OCI-LY1 (cell line): ENCODE measurements at regions not wholly inside any gene's neighbourhood (a gene's known extent, or its start where the extent isn't known, plus 50 kb on each side); places are given as distances from the start of the nearest gene placed in this dataset.

Experiments
- H2AFZ ChIP-seq: fragments of 200-600 bp; sonication (generic), shearing (Covaris generic); 2 replicates; pipeline ENCODE4 v1.6.0; 2014; ENCODE audit warnings: antibody characterized with exemption, mild to moderate bottlenecking, low read length
- H3F3A ChIP-seq: fragments of 200-600 bp; sonication (generic), shearing (Covaris generic); 2 replicates; pipeline ENCODE4 v1.6.0; 2014; ENCODE audit warnings: mild to moderate bottlenecking, antibody characterized with exemption, low read length, moderate library complexity; ENCODE audit not compliant: insufficient read depth
- H3K27ac ChIP-seq: fragments of 200-600 bp; sonication (generic); 2 replicates; pipeline ENCODE4 v1.5.1; 2014; ENCODE audit warnings: low read length, mixed run types, mild to moderate bottlenecking, low read depth; ENCODE audit not compliant: poor library complexity, severe bottlenecking
- H3K27me3 ChIP-seq: fragments of 200-600 bp; sonication (generic); 2 replicates; pipeline ENCODE4 v1.6.0; 2014; ENCODE audit warnings: antibody characterized with exemption, mild to moderate bottlenecking, low read length, moderate library complexity; ENCODE audit not compliant: insufficient read depth
- H3K36me3 ChIP-seq: fragments of 200-600 bp; sonication (generic); 2 replicates; pipeline ENCODE4 v1.6.1; 2014; ENCODE audit warnings: mild to moderate bottlenecking, antibody characterized with exemption, low read length, moderate library complexity, mixed read lengths; ENCODE audit not compliant: insufficient read depth
- H3K4me1 ChIP-seq: fragments of 200-600 bp; sonication (generic); 2 replicates; pipeline ENCODE4 v1.5.1; 2014; ENCODE audit warnings: mild to moderate bottlenecking, low read length, moderate library complexity; ENCODE audit not compliant: insufficient read depth, severe bottlenecking
- H3K4me2 ChIP-seq: fragments of 200-600 bp; sonication (generic), shearing (Covaris generic); 2 replicates; pipeline ENCODE4 v1.6.1; 2014; ENCODE audit warnings: low read length
- H3K4me3 ChIP-seq: fragments of 200-600 bp; sonication (generic); 2 replicates; pipeline ENCODE4 v1.5.1; 2014; ENCODE audit warnings: low read length, low read depth, mild to moderate bottlenecking, mixed read lengths; ENCODE audit not compliant: poor library complexity, severe bottlenecking
- H3K79me2 ChIP-seq: fragments of 200-600 bp; shearing (Covaris generic); 2 replicates; pipeline ENCODE4 v1.6.1; 2016; ENCODE audit warnings: mixed run types, low read length, mixed read lengths; ENCODE audit not compliant: insufficient read depth
- H3K9ac ChIP-seq: fragments of 200-600 bp; sonication (generic), shearing (Covaris generic); 2 replicates; pipeline ENCODE4 v1.6.1; 2014; ENCODE audit warnings: mild to moderate bottlenecking, low read length, mixed read lengths
- H3K9me2 ChIP-seq: fragments of 200-600 bp; sonication (generic), shearing (Covaris generic); 2 replicates; pipeline ENCODE4 v1.6.1; 2014; ENCODE audit warnings: low read depth, mild to moderate bottlenecking, low read length, mixed read lengths
- H3K9me3 ChIP-seq: fragments of 200-600 bp; shearing (Covaris generic); 2 replicates; pipeline ENCODE4 v1.6.1; 2014; ENCODE audit warnings: low read length, mixed read lengths
- H4K20me1 ChIP-seq: fragments of 200-600 bp; sonication (generic), shearing (Covaris generic); 2 replicates; pipeline ENCODE4 v1.6.0; 2016; ENCODE audit warnings: mild to moderate bottlenecking, low read length; ENCODE audit not compliant: insufficient read depth
- EZH2 ChIP-seq: fragments of 200-600 bp; sonication (generic), shearing (Covaris generic); IDR thresholded peaks from 2 replicates; pipeline ENCODE4 v1.8.0; 2017; ENCODE audit warnings: borderline replicate concordance, mixed run types, mild to moderate bottlenecking, antibody characterized with exemption, low read length, moderate library complexity, mixed read lengths
- TF ChIP-seq, protein P1 (sequence below): fragments of 200-600 bp; sonication (generic), shearing (Covaris generic); IDR thresholded peaks from 2 replicates; pipeline ENCODE4 v1.5.1; 2017; ENCODE audit warnings: mild to moderate bottlenecking, antibody characterized with exemption, low read length, moderate library complexity, mixed read lengths

DNA sequence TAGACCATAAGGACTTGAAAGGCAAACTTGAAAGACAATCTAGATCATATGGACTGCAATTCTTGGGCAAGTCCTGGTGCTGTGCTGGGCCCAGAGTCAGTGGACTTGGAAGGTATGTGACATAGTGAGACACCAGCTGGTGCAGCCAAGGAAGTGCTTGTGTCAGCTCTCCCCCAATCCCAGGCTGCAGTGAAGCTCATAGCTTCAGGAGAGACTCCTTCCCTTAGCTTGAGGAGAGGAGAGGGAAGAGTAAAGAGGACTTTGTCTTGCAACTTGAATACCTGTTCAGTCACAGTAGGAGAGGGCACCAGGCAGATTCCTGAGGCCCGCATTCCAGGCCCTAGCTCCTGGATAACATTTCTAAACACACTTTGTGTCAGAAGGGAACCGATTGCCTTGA is 127.4 kb upstream of the ZPLD1 start:
- Histone ChIP-seq H3F3A (no peaks in the 10 kb centered on the region; the same call in 1 of the 2 replicates), H3K79me2 (no peaks in the 10 kb centered on the region), H3K9ac (no peak overlapping the region), H3K36me3 (no peaks in the 10 kb centered on the region), H3K9me3 (no peaks in the 10 kb centered on the region), H3K9me2 (no peaks in the 10 kb centered on the region), H3K27ac (no peak overlapping the region), H3K4me2 (no peak overlapping the region), H2AFZ (no peak overlapping the region), H3K27me3 (no peaks in the 10 kb centered on the region), H3K4me1 (no peaks in the 10 kb centered on the region), H3K4me3 (no peak overlapping the region), H4K20me1 (no peaks in the 10 kb centered on the region)
- no peak for TF ChIP-seq EZH2
- TF ChIP-seq, protein P1, sequence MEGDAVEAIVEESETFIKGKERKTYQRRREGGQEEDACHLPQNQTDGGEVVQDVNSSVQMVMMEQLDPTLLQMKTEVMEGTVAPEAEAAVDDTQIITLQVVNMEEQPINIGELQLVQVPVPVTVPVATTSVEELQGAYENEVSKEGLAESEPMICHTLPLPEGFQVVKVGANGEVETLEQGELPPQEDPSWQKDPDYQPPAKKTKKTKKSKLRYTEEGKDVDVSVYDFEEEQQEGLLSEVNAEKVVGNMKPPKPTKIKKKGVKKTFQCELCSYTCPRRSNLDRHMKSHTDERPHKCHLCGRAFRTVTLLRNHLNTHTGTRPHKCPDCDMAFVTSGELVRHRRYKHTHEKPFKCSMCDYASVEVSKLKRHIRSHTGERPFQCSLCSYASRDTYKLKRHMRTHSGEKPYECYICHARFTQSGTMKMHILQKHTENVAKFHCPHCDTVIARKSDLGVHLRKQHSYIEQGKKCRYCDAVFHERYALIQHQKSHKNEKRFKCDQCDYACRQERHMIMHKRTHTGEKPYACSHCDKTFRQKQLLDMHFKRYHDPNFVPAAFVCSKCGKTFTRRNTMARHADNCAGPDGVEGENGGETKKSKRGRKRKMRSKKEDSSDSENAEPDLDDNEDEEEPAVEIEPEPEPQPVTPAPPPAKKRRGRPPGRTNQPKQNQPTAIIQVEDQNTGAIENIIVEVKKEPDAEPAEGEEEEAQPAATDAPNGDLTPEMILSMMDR, result no peak

DNA sequence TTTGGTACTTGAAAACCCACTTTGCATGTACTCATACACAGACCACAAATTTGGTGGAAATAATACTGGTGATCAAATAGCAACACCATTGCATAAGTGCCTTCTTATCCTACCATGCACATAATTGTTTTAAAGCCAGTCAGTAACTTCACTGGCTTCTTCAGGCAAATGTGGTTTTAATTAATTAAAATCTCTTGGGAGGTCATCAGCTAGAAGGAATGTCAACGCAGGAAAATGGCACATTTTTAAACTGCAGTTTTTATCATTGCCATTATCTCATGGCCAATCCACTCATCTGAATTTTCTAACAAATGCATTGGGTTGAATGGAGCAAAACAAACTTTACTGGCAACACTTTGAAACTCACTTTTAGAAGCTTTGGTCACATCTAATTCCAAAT is 105.7 kb upstream of the ZPLD1 start:
- TF ChIP-seq, protein P1, result no peak
- no peaks in the 10 kb centered on the region for H3K9me2 ChIP-seq

DNA sequence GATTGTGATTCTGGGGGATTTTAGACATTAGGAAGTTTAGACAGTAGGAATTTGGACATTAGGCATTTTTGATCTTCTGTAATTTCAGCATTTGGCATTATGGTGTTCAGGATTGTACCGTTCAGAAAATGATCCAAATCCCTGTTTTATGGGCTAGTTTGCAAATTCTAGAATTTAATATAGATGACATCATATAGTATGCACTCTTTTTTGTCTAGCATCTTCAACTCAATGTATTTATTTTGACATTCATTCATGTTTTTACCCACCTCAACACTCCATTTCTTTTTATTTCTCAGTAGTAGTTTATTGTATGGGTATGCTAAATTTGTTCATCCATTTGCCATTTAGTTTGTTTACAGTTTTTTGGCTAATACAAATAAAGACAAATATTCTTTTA is 105.3 kb upstream of the ZPLD1 start:
- Histone ChIP-seq H3K4me2 (no peak overlapping the region), H3K9me3 (no peaks in the 10 kb centered on the region), H2AFZ (no peak overlapping the region), H3K27me3 (no peaks in the 10 kb centered on the region), H3F3A (no peaks in the 10 kb centered on the region), H3K9ac (no peak overlapping the region), H3K27ac (no peak overlapping the region), H3K79me2 (no peaks in the 10 kb centered on the region), H3K36me3 (no peaks in the 10 kb centered on the region), H3K4me1 (no peaks in the 10 kb centered on the region), H3K9me2 (no peaks in the 10 kb centered on the region), H3K4me3 (no peak overlapping the region), H4K20me1 (no peaks in the 10 kb centered on the region)
- TF ChIP-seq, protein P1, result no peak
- TF ChIP-seq EZH2, result no peak

More for the DNA sequence above, 105.7 kb upstream of the ZPLD1 start:
- H3K79me2 ChIP-seq, result no peaks in the 10 kb centered on the region
- H3K4me1 ChIP-seq, result no peaks in the 10 kb centered on the region
- H3K4me2 ChIP-seq, result no peak overlapping the region
- no peak overlapping the region for H2AFZ ChIP-seq
- no peaks in the 10 kb centered on the region for H3F3A ChIP-seq
- H3K9me3 ChIP-seq, result no peaks in the 10 kb centered on the region
- no peaks in the 10 kb centered on the region for H3K27me3 ChIP-seq
- no peak overlapping the region for H3K27ac ChIP-seq
- no peaks in the 10 kb centered on the region for H3K36me3 ChIP-seq
- no peaks in the 10 kb centered on the region for H4K20me1 ChIP-seq
- H3K9ac ChIP-seq, result no peak overlapping the region
- H3K4me3 ChIP-seq, result no peak overlapping the region
